ENCODE measurements at regions not wholly inside any gene's neighbourhood (a gene's known extent, or its start where the extent isn't known, plus 50 kb on each side); places are given as distances from the start of the nearest gene placed in this dataset.

GRCh38 chr2:10989151-10989550 is 77.4 kb downstream of the KCNF1 start:
- 95% methylated on average over 4 of the region's 4 CpGs for WGBS
- TF ChIP-seq POLR2A (IDR thresholded peaks at IDR 0.05) (no peak), POLR2AphosphoS5 (IDR thresholded peaks at IDR 0.05) (no peak), CTCF (IDR thresholded peaks at IDR 0.05) (no peak), EP300 (IDR thresholded peaks at IDR 0.05) (no peak)
- H3K9me3 ChIP-seq, result no peaks in the 10 kb centered on the region
- no peaks in the 10 kb centered on the region for H3K27me3 ChIP-seq
- no peak overlapping the region for H3K27ac ChIP-seq
- peak; percentile 13 to 49 for DNase-seq (ENCODE audit: low spot score in 2 of 2)
- no peak overlapping the region for H3K4me3 ChIP-seq
- peaks cover 7% of the 10 kb centered on the region for H3K4me1 ChIP-seq
- H3K36me3 ChIP-seq, result no peaks in the 10 kb centered on the region

GRCh38 chr2:10989782-10990181 is 78.0 kb downstream of the KCNF1 start:
- no peak for DNase-seq (ENCODE audit: low spot score in 2 of 2)
- peaks cover 6% of the 10 kb centered on the region for H3K4me1 ChIP-seq

GRCh38 chr2:10990561-10991111 is 78.9 kb downstream of the KCNF1 start:
- WGBS, result 94% methylated on average over 5 of the region's 5 CpGs

More at GRCh38 chr2:10989782-10990181, 78.0 kb downstream of the KCNF1 start:
- Histone ChIP-seq H3K27me3 (no peaks in the 10 kb centered on the region), H3K9me3 (no peaks in the 10 kb centered on the region), H3K4me3 (no peak overlapping the region), H3K27ac (no peak overlapping the region), H3K36me3 (no peaks in the 10 kb centered on the region)
- WGBS, result 93% methylated on average over 2 of the region's 2 CpGs
- TF ChIP-seq POLR2A (IDR thresholded peaks at IDR 0.05) (no peak), EP300 (IDR thresholded peaks at IDR 0.05) (no peak), CTCF (IDR thresholded peaks at IDR 0.05) (no peak), POLR2AphosphoS5 (IDR thresholded peaks at IDR 0.05) (no peak)

GRCh38 chr2:10992023-10992791 is 80.5 kb downstream of the KCNF1 start:
- Histone ChIP-seq H3K9me3 (no peaks in the 10 kb centered on the region), H3K27me3 (no peaks in the 10 kb centered on the region), H3K27ac (no peak overlapping the region), H3K36me3 (no peaks in the 10 kb centered on the region), H3K4me1 (no peaks in the 10 kb centered on the region), H3K4me3 (no peak overlapping the region)
- WGBS, result 85% methylated on average over 12 of the region's 14 CpGs
- DNase-seq (ENCODE audit: low spot score in 2 of 2), result peak; percentile 17 to 61
- TF ChIP-seq CTCF (IDR thresholded peaks at IDR 0.05) (no peak), EP300 (IDR thresholded peaks at IDR 0.05) (no peak), POLR2AphosphoS5 (IDR thresholded peaks at IDR 0.05) (no peak), POLR2A (IDR thresholded peaks at IDR 0.05) (no peak)

More at GRCh38 chr2:10990561-10991111, 78.9 kb downstream of the KCNF1 start:
- no peaks in the 10 kb centered on the region for H3K27me3 ChIP-seq
- H3K4me3 ChIP-seq, result no peak overlapping the region
- peak; percentile 37 to 48 for DNase-seq (ENCODE audit: low spot score in 2 of 2)
- no peaks in the 10 kb centered on the region for H3K9me3 ChIP-seq
- TF ChIP-seq POLR2A (IDR thresholded peaks at IDR 0.05) (no peak), POLR2AphosphoS5 (IDR thresholded peaks at IDR 0.05) (no peak), EP300 (IDR thresholded peaks at IDR 0.05) (no peak), CTCF (IDR thresholded peaks at IDR 0.05) (no peak)
- no peaks in the 10 kb centered on the region for H3K4me1 ChIP-seq
- H3K36me3 ChIP-seq, result no peaks in the 10 kb centered on the region
- no peak overlapping the region for H3K27ac ChIP-seq

- 64% methylated on average over 8 of the region's 8 CpGs for WGBS
- H3K9me3 ChIP-seq, result no peaks in the 10 kb centered on the region
- TF ChIP-seq CTCF (IDR thresholded peaks at IDR 0.05), result no peak
- no peak for TF ChIP-seq EP300 (IDR thresholded peaks at IDR 0.05)
- no peak for TF ChIP-seq POLR2AphosphoS5 (IDR thresholded peaks at IDR 0.05)
- TF ChIP-seq POLR2A (IDR thresholded peaks at IDR 0.05), result no peak
- no peak overlapping the region for H3K27ac ChIP-seq
- no peak overlapping the region for H3K4me3 ChIP-seq
- H3K36me3 ChIP-seq, result no peaks in the 10 kb centered on the region
- H3K27me3 ChIP-seq, result no peaks in the 10 kb centered on the region
- peak; percentile 30 to 37 for DNase-seq (ENCODE audit: low spot score in 2 of 2)
- no peaks in the 10 kb centered on the region for H3K4me1 ChIP-seq
Measured at GRCh38 chr2:10993001-10993481, 81.3 kb downstream of the KCNF1 start.
